OCI-LY1 (cell line): ENCODE measurements at regions not wholly inside any gene's neighbourhood (a gene's known extent, or its start where the extent isn't known, plus 50 kb on each side); places are given as distances from the start of the nearest gene placed in this dataset.

Source experiments
- H2AFZ ChIP-seq: fragments of 200-600 bp; sonication (generic), shearing (Covaris generic); 2 replicates; pipeline ENCODE4 v1.6.0; 2014; ENCODE audit warnings: antibody characterized with exemption, mild to moderate bottlenecking, low read length
- H3F3A ChIP-seq: fragments of 200-600 bp; sonication (generic), shearing (Covaris generic); 2 replicates; pipeline ENCODE4 v1.6.0; 2014; ENCODE audit warnings: mild to moderate bottlenecking, antibody characterized with exemption, low read length, moderate library complexity; ENCODE audit not compliant: insufficient read depth
- H3K27ac ChIP-seq: fragments of 200-600 bp; sonication (generic); 2 replicates; pipeline ENCODE4 v1.5.1; 2014; ENCODE audit warnings: low read length, mixed run types, mild to moderate bottlenecking, low read depth; ENCODE audit not compliant: poor library complexity, severe bottlenecking
- H3K27me3 ChIP-seq: fragments of 200-600 bp; sonication (generic); 2 replicates; pipeline ENCODE4 v1.6.0; 2014; ENCODE audit warnings: antibody characterized with exemption, mild to moderate bottlenecking, low read length, moderate library complexity; ENCODE audit not compliant: insufficient read depth
- H3K36me3 ChIP-seq: fragments of 200-600 bp; sonication (generic); 2 replicates; pipeline ENCODE4 v1.6.1; 2014; ENCODE audit warnings: mild to moderate bottlenecking, antibody characterized with exemption, low read length, moderate library complexity, mixed read lengths; ENCODE audit not compliant: insufficient read depth
- H3K4me1 ChIP-seq: fragments of 200-600 bp; sonication (generic); 2 replicates; pipeline ENCODE4 v1.5.1; 2014; ENCODE audit warnings: mild to moderate bottlenecking, low read length, moderate library complexity; ENCODE audit not compliant: insufficient read depth, severe bottlenecking
- H3K4me2 ChIP-seq: fragments of 200-600 bp; sonication (generic), shearing (Covaris generic); 2 replicates; pipeline ENCODE4 v1.6.1; 2014; ENCODE audit warnings: low read length
- H3K4me3 ChIP-seq: fragments of 200-600 bp; sonication (generic); 2 replicates; pipeline ENCODE4 v1.5.1; 2014; ENCODE audit warnings: low read length, low read depth, mild to moderate bottlenecking, mixed read lengths; ENCODE audit not compliant: poor library complexity, severe bottlenecking
- H3K79me2 ChIP-seq: fragments of 200-600 bp; shearing (Covaris generic); 2 replicates; pipeline ENCODE4 v1.6.1; 2016; ENCODE audit warnings: mixed run types, low read length, mixed read lengths; ENCODE audit not compliant: insufficient read depth
- H3K9ac ChIP-seq: fragments of 200-600 bp; sonication (generic), shearing (Covaris generic); 2 replicates; pipeline ENCODE4 v1.6.1; 2014; ENCODE audit warnings: mild to moderate bottlenecking, low read length, mixed read lengths
- H3K9me2 ChIP-seq: fragments of 200-600 bp; sonication (generic), shearing (Covaris generic); 2 replicates; pipeline ENCODE4 v1.6.1; 2014; ENCODE audit warnings: low read depth, mild to moderate bottlenecking, low read length, mixed read lengths
- H3K9me3 ChIP-seq: fragments of 200-600 bp; shearing (Covaris generic); 2 replicates; pipeline ENCODE4 v1.6.1; 2014; ENCODE audit warnings: low read length, mixed read lengths
- H4K20me1 ChIP-seq: fragments of 200-600 bp; sonication (generic), shearing (Covaris generic); 2 replicates; pipeline ENCODE4 v1.6.0; 2016; ENCODE audit warnings: mild to moderate bottlenecking, low read length; ENCODE audit not compliant: insufficient read depth
- CTCF ChIP-seq: fragments of 200-600 bp; sonication (generic), shearing (Covaris generic); IDR thresholded peaks from 2 replicates; pipeline ENCODE4 v1.5.1; 2017; ENCODE audit warnings: mild to moderate bottlenecking, antibody characterized with exemption, low read length, moderate library complexity, mixed read lengths
- EZH2 ChIP-seq: fragments of 200-600 bp; sonication (generic), shearing (Covaris generic); IDR thresholded peaks from 2 replicates; pipeline ENCODE4 v1.8.0; 2017; ENCODE audit warnings: borderline replicate concordance, mixed run types, mild to moderate bottlenecking, antibody characterized with exemption, low read length, moderate library complexity, mixed read lengths

GRCh38 chr5:73298772-73299630 is 126.0 kb downstream of the TMEM174 start:
- TF ChIP-seq CTCF, result no peak
- Histone ChIP-seq H3K9me2 (no peaks in the 10 kb centered on the region), H3K36me3 (no peaks in the 10 kb centered on the region), H3K27ac (no peak overlapping the region), H3F3A (no peaks in the 10 kb centered on the region), H3K9ac (no peak overlapping the region), H3K4me2 (no peak overlapping the region), H4K20me1 (no peaks in the 10 kb centered on the region), H3K79me2 (no peaks in the 10 kb centered on the region), H3K4me3 (no peak overlapping the region), H3K9me3 (no peaks in the 10 kb centered on the region), H3K4me1 (no peaks in the 10 kb centered on the region), H2AFZ (no peak overlapping the region), H3K27me3 (no peaks in the 10 kb centered on the region)

GRCh38 chr5:73298251-73298771 is 125.3 kb downstream of the TMEM174 start:
- Histone ChIP-seq H2AFZ (no peak overlapping the region), H3K79me2 (no peaks in the 10 kb centered on the region), H3K36me3 (no peaks in the 10 kb centered on the region), H3K4me2 (no peak overlapping the region), H4K20me1 (no peaks in the 10 kb centered on the region), H3K4me3 (no peak overlapping the region), H3K9me3 (no peaks in the 10 kb centered on the region), H3F3A (no peaks in the 10 kb centered on the region), H3K27ac (no peak overlapping the region), H3K9me2 (no peaks in the 10 kb centered on the region), H3K9ac (no peak overlapping the region), H3K27me3 (no peaks in the 10 kb centered on the region), H3K4me1 (no peaks in the 10 kb centered on the region)
- TF ChIP-seq CTCF (no peak), EZH2 (no peak)

- H3K9me3 ChIP-seq, result no peaks in the 10 kb centered on the region
- no peak overlapping the region for H3K9ac ChIP-seq
- H3K79me2 ChIP-seq, result no peaks in the 10 kb centered on the region
- no peaks in the 10 kb centered on the region for H3K27me3 ChIP-seq
- H2AFZ ChIP-seq, result no peak overlapping the region
- H3K9me2 ChIP-seq, result no peaks in the 10 kb centered on the region
- TF ChIP-seq EZH2 (no peak), CTCF (no peak)
- no peaks in the 10 kb centered on the region for H3F3A ChIP-seq
- no peaks in the 10 kb centered on the region for H3K36me3 ChIP-seq
- no peaks in the 10 kb centered on the region for H3K4me1 ChIP-seq
- H3K4me2 ChIP-seq, result no peak overlapping the region
- no peaks in the 10 kb centered on the region for H4K20me1 ChIP-seq
- H3K27ac ChIP-seq, result no peak overlapping the region
- no peak overlapping the region for H3K4me3 ChIP-seq
Measured at GRCh38 chr5:73297430-73297829, 124.4 kb downstream of the TMEM174 start.
